SK-N-SH (cell line): ENCODE measurements at regions not wholly inside any gene's neighbourhood (a gene's known extent, or its start where the extent isn't known, plus 50 kb on each side); places are given as distances from the start of the nearest gene placed in this dataset.
"Not testable (repeated sequence)": the region's sequence is repeated elsewhere in the genome, so short reads cannot be mapped to it uniquely, and the experiment has no call there.

Experiments
- CTCF ChIA-PET: fragments of 300-600, 350-600 bp; formaldehyde crosslinking; extraction: SDS; loops from one replicate; lab custom pipeline; 2021; lab: Yijun Ruan, JAX
- POLR2A ChIA-PET: fragments of 350-600 bp; sonication (Branson Sonifier 250); formaldehyde crosslinking; extraction: SDS; loops from one replicate; lab custom pipeline; 2020; ENCODE audit warnings: antibody characterized with exemption, inconsistent platforms; lab: Yijun Ruan, JAX
- DNase-seq: peaks from one replicate; pipeline ENCODE4 v3.0.0; 2012
- H2AFZ ChIP-seq: fragments of 200-600 bp; sonication (generic); 2 replicates; pipeline ENCODE4 v1.8.1; 2016; ENCODE audit warnings: antibody characterized with exemption, mild to moderate bottlenecking, low read depth
- H3F3A ChIP-seq: fragments of 200-600 bp; sonication (generic); replicated peaks from 2 replicates; pipeline ENCODE3; 2016; ENCODE audit warnings: antibody characterized with exemption, mild to moderate bottlenecking; ENCODE audit not compliant: insufficient read depth
- H3K27ac ChIP-seq, 2 experiments: fragments of 200-500 bp in 1 of 2; fragments of 200-600 bp in 1 of 2; sonication (Bioruptor generic) in 1 of 2; sonication (generic), shearing (Covaris generic) in 1 of 2; 2 replicates each; pipeline versions ENCODE4 v1.5.1 to v1.6.1; 2014 to 2016; ENCODE audit warnings: low read depth in 2 of 2, inconsistent platforms in 1 of 2, low read length in 1 of 2, mild to moderate bottlenecking in 1 of 2, mixed read lengths in 1 of 2
- H3K27me3 ChIP-seq: fragments of 200-600 bp; sonication (generic), shearing (Covaris generic); 2 replicates; pipeline ENCODE4 v1.6.1; 2016; ENCODE audit warnings: mixed run types; ENCODE audit not compliant: insufficient read depth
- H3K36me3 ChIP-seq, 2 experiments: fragments of 200-500 bp in 1 of 2; fragments of 200-600 bp in 1 of 2; sonication (Bioruptor generic) in 1 of 2; sonication (generic) in 1 of 2; replicated peaks in 1 of 2; 2 replicates each; pipeline versions ENCODE3 to v1.5.1; 2014 to 2016; ENCODE audit warnings: low read length in 1 of 2, mild to moderate bottlenecking in 1 of 2; ENCODE audit not compliant: insufficient read depth in 2 of 2, control insufficient read depth in 1 of 2
- H3K4me1 ChIP-seq, 2 experiments: fragments of 200-500 bp in 1 of 2; fragments of 200-600 bp in 1 of 2; sonication (Bioruptor generic) in 1 of 2; sonication (generic), shearing (Covaris generic) in 1 of 2; 2 replicates each; pipeline versions ENCODE4 v1.5.1 to v1.6.1; 2014 to 2016; ENCODE audit warnings: low read depth in 1 of 2, low read length in 1 of 2, mixed run types in 1 of 2; ENCODE audit not compliant: insufficient read depth in 2 of 2, control insufficient read depth in 1 of 2
- H3K4me2 ChIP-seq: fragments of 200-600 bp; sonication (generic), shearing (Covaris generic); 2 replicates; pipeline ENCODE4 v1.6.1; 2017; ENCODE audit warnings: mixed run types
- H3K4me3 ChIP-seq, 2 experiments: fragments of 200-500 bp in 1 of 2; fragments of 200-600 bp in 1 of 2; sonication (Bioruptor generic) in 1 of 2; sonication (generic), shearing (Covaris generic) in 1 of 2; 2 replicates each; pipeline versions ENCODE4 v1.5.1 to v1.8.1; 2014 to 2016; ENCODE audit warnings: low read depth in 2 of 2, inconsistent platforms in 1 of 2, low read length in 1 of 2, mild to moderate bottlenecking in 1 of 2, mixed read lengths in 1 of 2, moderate library complexity in 1 of 2
- H3K79me2 ChIP-seq: fragments of 200-600 bp; sonication (generic); 2 replicates; pipeline ENCODE4 v1.8.1; 2017; ENCODE audit warnings: mild to moderate bottlenecking; ENCODE audit not compliant: insufficient read depth
- H3K9ac ChIP-seq: fragments of 200-600 bp; sonication (generic); 2 replicates; pipeline ENCODE4 v1.6.1; 2017; ENCODE audit warnings: mixed run types
- H3K9me2 ChIP-seq: fragments of 200-600 bp; sonication (generic); 2 replicates; pipeline ENCODE4 v1.6.1; 2017; ENCODE audit warnings: mixed run types
- H3K9me3 ChIP-seq: fragments of 200-600 bp; sonication (generic); 2 replicates; pipeline ENCODE4 v1.6.1; 2017; ENCODE audit warnings: mixed run types, mild to moderate bottlenecking, moderate library complexity
- H4K20me1 ChIP-seq: fragments of 200-600 bp; sonication (generic); 2 replicates; pipeline ENCODE4 v1.6.1; 2017; ENCODE audit warnings: mild to moderate bottlenecking, mixed run types; ENCODE audit not compliant: insufficient read depth
- GATA2 ChIP-seq: sonication (generic); formaldehyde crosslinking; IDR thresholded peaks from 2 replicates; pipeline ENCODE4 v1.5.0; 2020; ENCODE audit warnings: mild to moderate bottlenecking, missing genetic modification reagents
- MEF2A ChIP-seq: IDR thresholded peaks from 2 replicates; pipeline ENCODE4 v1.4.0; 2012; ENCODE audit warnings: low read depth, borderline replicate concordance
- RXRA ChIP-seq: IDR thresholded peaks from 2 replicates; pipeline ENCODE4 v1.4.0; 2012; ENCODE audit warnings: low read depth, mild to moderate bottlenecking, borderline replicate concordance
- SMC3 ChIP-seq: IDR thresholded peaks from 2 replicates; pipeline ENCODE4 v1.6.1; 2012; ENCODE audit warnings: low read depth, low read length, improper control_type of control experiment
- TEAD4 ChIP-seq: IDR thresholded peaks from 2 replicates; pipeline ENCODE4 v1.4.0; 2012; ENCODE audit warnings: mild to moderate bottlenecking, borderline replicate concordance; ENCODE audit not compliant: insufficient read depth
- WGBS: methylation state at CpG from one replicate; pipeline ENCODE4 v1.1.6; 2017; ENCODE audit warnings: low lambda C conversion rate; 5-methylcytosine and 5-hydroxymethylcytosine counted together
- TF ChIP-seq, protein P1 (sequence below): fragments of 150-350 bp; IDR thresholded peaks from 2 replicates; pipeline ENCODE4 v1.6.1; 2017; ENCODE audit warnings: antibody characterized with exemption, low read length, low read depth, borderline replicate concordance
- TF ChIP-seq, protein P2 (sequence below): IDR thresholded peaks from 2 replicates; pipeline ENCODE4; 2012

DNA sequence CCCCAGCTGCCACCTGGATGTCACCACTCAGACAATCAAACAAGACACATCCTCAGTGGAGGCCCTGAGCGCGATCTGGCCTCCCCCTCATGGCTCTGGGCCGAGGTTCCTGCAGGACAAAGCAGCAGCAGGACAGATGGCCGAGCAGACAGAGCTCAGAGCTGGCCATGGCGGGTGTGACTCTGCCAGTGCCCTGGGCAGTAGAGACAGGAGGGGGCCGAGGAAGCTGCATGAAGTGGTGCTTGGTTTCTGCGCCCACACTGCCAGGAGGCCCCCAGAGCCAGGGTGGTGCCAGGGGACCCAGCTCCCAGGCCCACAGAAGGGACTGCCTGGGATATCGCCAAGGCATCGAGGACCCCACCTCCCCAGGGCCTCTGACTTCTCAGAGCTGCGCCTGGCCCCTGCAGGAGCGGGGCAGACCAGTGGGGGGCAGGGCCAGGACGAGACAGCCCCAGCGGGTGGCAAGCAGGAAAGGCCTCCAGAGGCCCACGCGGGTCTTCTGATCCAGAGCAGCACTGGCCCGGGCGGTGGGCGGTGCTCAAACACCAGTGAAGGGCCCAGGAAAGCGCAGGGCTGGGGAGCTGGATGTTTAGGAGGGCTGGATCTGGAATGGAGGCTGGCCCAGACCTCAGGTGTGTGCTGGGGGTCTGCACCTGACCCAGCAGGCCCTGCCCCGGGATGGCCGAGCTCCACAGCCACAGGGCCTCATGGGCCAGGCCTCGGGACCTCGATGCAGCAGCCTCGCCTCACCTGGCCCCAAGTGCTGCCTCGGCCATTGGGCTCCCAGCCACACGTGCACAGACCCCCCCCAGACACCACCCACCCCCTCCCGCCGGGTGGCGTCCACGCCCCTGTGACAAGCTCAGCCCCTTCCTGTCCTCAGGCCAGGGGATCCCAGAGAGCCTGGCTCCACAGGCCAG is 76.0 kb downstream of the GOLGA8G start:
- H3K27me3 ChIP-seq = peaks cover 22% of the 10 kb centered on the region
- WGBS = 36% methylated on average over 26 of the region's 30 CpGs

DNA sequence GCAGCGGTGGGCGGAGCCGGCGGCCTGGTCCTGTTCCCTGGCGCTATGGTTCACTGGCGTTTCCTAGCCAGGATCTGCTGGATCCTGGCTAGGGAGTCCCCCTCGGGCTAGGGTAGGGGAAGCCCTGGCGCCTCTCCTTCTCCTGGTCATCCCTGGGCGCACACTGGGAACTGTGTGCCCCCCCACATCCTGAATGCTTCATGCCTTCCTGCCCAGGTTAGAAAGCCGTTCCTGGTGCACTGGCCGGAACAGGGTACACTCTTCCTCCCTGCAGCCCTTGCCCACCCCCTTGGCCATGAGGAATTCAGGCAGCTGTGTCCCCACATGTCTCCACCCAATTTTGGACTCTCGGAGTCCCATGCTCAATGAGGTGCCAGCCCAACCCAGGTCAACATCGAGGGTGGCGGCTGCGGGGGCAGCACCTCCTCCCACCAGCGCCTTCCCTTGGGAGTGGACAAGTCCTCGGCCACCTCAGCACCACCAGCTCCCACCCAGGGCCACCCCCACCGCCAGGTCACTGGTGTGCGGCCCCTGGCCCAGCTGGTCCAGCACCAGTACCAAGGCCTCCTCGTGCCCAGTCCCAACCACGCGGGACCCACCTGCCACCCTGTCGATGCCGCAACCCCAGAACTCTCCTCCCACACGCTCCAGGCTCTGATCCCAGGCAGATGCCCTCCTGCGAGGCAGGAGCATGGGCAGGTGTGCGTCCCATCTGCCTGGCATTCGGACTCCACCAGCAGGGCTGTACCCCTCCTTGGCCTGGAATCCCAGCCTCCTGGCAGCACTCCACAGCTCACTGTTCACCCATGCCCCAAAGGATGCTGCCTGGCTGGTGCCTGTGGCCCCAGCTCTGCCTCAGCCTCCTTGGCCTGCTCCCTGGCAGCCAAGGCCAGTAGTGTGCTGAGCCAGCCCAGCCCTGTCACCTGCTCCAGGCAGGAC is 77.0 kb downstream of the GOLGA8G start:
- POLR2A ChIA-PET, H3K9me2 ChIP-seq, H3K9me3 ChIP-seq, H3K36me3 ChIP-seq, H3K4me2 ChIP-seq, H3K4me3 ChIP-seq, H3K27ac ChIP-seq, H3K79me2 ChIP-seq, H2AFZ ChIP-seq, H4K20me1 ChIP-seq, H3K9ac ChIP-seq, H3F3A ChIP-seq: not testable (repeated sequence)
- 54% methylated on average over 20 of the region's 28 CpGs for WGBS
- DNase-seq = peak; percentile 19
- CTCF ChIA-PET = interaction anchor here (1.1 kb wide), 1 partner anchor 329 kb away, joined by 3 read pairs; no protein-coding TSS in a partner anchor
- H3K27me3 ChIP-seq = peaks cover 22% of the 10 kb centered on the region
- peaks cover 0 to 15% of the 10 kb centered on the region in 2 experiments; a peak in 2 of 4 replicates for H3K4me1 ChIP-seq

More for the DNA sequence above, 76.0 kb downstream of the GOLGA8G start:
- ChIA-PET POLR2A (no interaction called here), CTCF (interaction anchor here (1.1 kb wide), 1 partner anchor 330 kb away, joined by 3 read pairs; no protein-coding TSS in a partner anchor)
- H3K4me2 ChIP-seq = no peak overlapping the region
- H3K9ac ChIP-seq = no peak overlapping the region
- H3F3A ChIP-seq = no peaks in the 10 kb centered on the region
- no peaks in the 10 kb centered on the region for H3K9me3 ChIP-seq
- H3K9me2 ChIP-seq = 0 out of 2 replicates have a peak, but pooled peaks cover 5% of the 10 kb centered on the region
- H3K27ac ChIP-seq = no peak overlapping the region
- no peak overlapping the region for H2AFZ ChIP-seq
- H3K36me3 ChIP-seq = no peaks in the 10 kb centered on the region
- TF ChIP-seq MEF2A (no peak), TEAD4 (no peak), RXRA (no peak), SMC3 (no peak), GATA2 (CRISPR knock-in tag) (no peak)
- TF ChIP-seq, protein P1, sequence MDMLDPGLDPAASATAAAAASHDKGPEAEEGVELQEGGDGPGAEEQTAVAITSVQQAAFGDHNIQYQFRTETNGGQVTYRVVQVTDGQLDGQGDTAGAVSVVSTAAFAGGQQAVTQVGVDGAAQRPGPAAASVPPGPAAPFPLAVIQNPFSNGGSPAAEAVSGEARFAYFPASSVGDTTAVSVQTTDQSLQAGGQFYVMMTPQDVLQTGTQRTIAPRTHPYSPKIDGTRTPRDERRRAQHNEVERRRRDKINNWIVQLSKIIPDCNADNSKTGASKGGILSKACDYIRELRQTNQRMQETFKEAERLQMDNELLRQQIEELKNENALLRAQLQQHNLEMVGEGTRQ = no peak
- TF ChIP-seq, protein P2, sequence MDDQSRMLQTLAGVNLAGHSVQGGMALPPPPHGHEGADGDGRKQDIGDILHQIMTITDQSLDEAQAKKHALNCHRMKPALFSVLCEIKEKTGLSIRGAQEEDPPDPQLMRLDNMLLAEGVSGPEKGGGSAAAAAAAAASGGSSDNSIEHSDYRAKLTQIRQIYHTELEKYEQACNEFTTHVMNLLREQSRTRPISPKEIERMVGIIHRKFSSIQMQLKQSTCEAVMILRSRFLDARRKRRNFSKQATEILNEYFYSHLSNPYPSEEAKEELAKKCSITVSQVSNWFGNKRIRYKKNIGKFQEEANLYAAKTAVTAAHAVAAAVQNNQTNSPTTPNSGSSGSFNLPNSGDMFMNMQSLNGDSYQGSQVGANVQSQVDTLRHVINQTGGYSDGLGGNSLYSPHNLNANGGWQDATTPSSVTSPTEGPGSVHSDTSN = no peak
- no peaks in the 10 kb centered on the region for H4K20me1 ChIP-seq
- no peak overlapping the region for H3K4me3 ChIP-seq
- peaks cover 0 to 15% of the 10 kb centered on the region in 2 experiments; a peak in 2 of 4 replicates for H3K4me1 ChIP-seq
- peak; percentile 36 for DNase-seq
- no peaks in the 10 kb centered on the region for H3K79me2 ChIP-seq
